MCF 10A (cell line): ENCODE measurements at regions not wholly inside any gene's neighbourhood (a gene's known extent, or its start where the extent isn't known, plus 50 kb on each side); places are given as distances from the start of the nearest gene placed in this dataset.
A peak's percentile ranks its signal among the peaks of the same experiment; 100 is the strongest.
"Not testable (repeated sequence)": the region's sequence is repeated elsewhere in the genome, so short reads cannot be mapped to it uniquely, and the experiment has no call there.

Experiments used
- BruUV-seq: library from RNA; stranded (reverse); fragments of 400-500 nt; replicated peaks from 2 replicates; lab custom pipeline; 2021; lab: Mats Ljungman, UMichigan
- CTCF ChIA-PET: fragments of 300-600 bp; sonication (Branson Sonifier 250); formaldehyde crosslinking; extraction: SDS; loops from one replicate; lab custom pipeline; 2021; ENCODE audit warnings: antibody characterized with exemption, inconsistent platforms; lab: Yijun Ruan, JAX
- POLR2A ChIA-PET: fragments of 300-600, 350-650 bp; sonication (Branson Sonifier 250); formaldehyde crosslinking; extraction: SDS; loops from one replicate; lab custom pipeline; 2020; ENCODE audit warnings: antibody characterized with exemption, inconsistent platforms; lab: Yijun Ruan, JAX
- DNase-seq: peaks from one replicate; pipeline ENCODE4 v3.0.0-alpha.2; 2018; ENCODE audit not compliant: unreplicated experiment
- H3K27ac Mint-ChIP-seq: one replicate; pipeline ENCODE4 v1.8.0; 2022; ENCODE audit warnings: mild to moderate bottlenecking, low read depth, mixed read lengths; ENCODE audit not compliant: unreplicated experiment
- H3K27me3 Mint-ChIP-seq: one replicate; pipeline ENCODE4 v1.8.0; 2022; ENCODE audit warnings: mixed read lengths; ENCODE audit not compliant: insufficient read depth, unreplicated experiment
- H3K36me3 Mint-ChIP-seq: one replicate; pipeline ENCODE4 v1.8.0; 2022; ENCODE audit warnings: mild to moderate bottlenecking, moderate library complexity, mixed read lengths; ENCODE audit not compliant: insufficient read depth, unreplicated experiment
- H3K4me1 Mint-ChIP-seq: one replicate; pipeline ENCODE4 v1.8.0; 2022; ENCODE audit warnings: mixed read lengths; ENCODE audit not compliant: insufficient read depth, unreplicated experiment
- H3K4me3 Mint-ChIP-seq: one replicate; pipeline ENCODE4 v1.8.0; 2022; ENCODE audit warnings: mild to moderate bottlenecking, moderate library complexity, mixed read lengths; ENCODE audit not compliant: unreplicated experiment
- H3K9me3 Mint-ChIP-seq: one replicate; pipeline ENCODE4 v1.8.0; 2022; ENCODE audit warnings: mixed read lengths; ENCODE audit not compliant: unreplicated experiment
- intact Hi-C: fragments of 100-400 bp; cut with micrococcal nuclease; formaldehyde crosslinking; loops from 2 replicates; pipeline ENCODE4 v1.14.1; 2022

DNA sequence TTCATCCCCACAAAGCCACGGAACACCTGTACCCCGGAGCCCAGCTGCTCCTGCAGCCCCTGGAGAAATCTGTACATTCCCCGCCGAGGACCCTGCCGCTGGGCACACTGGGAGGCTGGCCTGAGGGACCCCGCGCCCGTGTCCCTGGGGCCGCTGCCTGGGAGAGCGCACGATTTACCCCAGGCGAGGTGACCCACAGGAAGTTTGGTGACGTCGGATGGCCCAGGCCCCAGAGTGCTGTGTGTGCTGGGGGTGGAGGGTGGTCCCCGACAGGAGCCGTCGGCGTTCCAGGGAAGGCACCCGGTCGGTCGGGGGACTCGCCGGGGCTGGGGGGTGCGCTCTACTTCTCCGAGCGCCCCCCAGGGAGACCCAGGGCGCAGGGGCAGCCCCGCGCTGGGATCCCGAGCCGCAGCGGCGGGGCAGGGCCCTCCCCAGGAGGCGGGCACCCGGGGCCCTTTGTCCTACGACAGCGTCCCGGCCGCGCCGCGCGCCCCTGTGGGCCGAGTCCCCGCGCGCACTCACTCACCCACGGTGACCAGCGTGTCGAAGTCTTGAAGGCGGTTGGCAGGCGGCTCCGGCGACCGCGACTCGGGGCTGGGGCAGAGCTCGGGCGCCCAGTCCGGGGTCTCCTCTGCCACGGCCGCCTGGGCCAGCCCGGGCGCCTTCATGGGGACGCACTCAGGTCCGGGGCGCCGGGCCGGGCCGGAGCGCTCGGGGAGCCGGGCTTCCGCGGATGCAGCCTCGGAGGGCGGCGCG lies 206.4 kb upstream of the PRKX start:
- H3K4me1 Mint-ChIP-seq, H3K36me3 Mint-ChIP-seq, H3K27ac Mint-ChIP-seq, CTCF ChIA-PET, intact Hi-C loops, BruUV-seq, DNase-seq, H3K27me3 Mint-ChIP-seq, POLR2A ChIA-PET, H3K9me3 Mint-ChIP-seq, H3K4me3 Mint-ChIP-seq: not testable (repeated sequence)

DNA sequence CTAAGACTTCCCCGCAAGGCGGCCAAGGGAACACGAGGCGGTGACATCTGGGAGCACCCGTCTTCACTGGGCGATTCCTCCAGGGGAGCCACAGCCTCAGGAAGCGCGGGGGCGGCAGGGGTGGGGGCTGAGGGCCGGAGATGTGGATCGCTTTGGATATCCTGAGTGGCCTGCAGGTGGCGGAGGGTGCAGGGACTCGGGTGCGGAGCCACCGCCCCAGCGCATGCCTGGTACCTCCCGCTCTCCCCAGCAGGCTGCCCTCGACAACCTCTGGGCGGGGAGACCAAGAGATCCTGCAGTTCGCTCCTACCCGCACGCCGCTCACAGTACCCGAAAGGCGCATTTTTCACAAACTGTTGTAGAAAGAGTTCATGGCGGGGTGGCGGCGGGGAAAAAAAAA lies 201.4 kb upstream of the PRKX start:
- H3K27me3 Mint-ChIP-seq, CTCF ChIA-PET, BruUV-seq: not testable (repeated sequence)

DNA sequence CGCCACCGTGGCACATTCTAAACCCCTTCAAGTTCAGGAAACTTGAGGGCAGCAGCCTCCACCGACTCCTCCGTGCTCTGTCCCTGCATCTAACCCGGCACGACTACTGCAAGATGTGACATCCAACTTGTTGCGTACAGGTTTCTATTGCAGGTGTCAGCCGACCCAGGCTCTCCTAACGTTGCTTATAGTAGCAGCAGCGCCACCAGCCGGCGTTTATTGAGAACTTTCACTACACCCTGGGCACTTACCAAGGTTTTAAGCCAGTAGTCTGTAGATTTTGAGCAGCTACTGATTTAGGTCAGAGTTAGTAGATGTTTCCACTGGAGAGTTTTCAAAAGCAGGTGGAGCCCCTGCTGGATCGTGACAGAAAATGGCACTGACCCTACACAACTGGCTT lies 200.6 kb upstream of the PRKX start:
- H3K9me3 Mint-ChIP-seq, intact Hi-C loops, H3K36me3 Mint-ChIP-seq, DNase-seq, H3K27me3 Mint-ChIP-seq, POLR2A ChIA-PET, H3K4me3 Mint-ChIP-seq, H3K27ac Mint-ChIP-seq, CTCF ChIA-PET, BruUV-seq, H3K4me1 Mint-ChIP-seq: not testable (repeated sequence)

More for the DNA sequence above, 201.4 kb upstream of the PRKX start:
- H3K4me1 Mint-ChIP-seq, DNase-seq, H3K27ac Mint-ChIP-seq, POLR2A ChIA-PET, H3K4me3 Mint-ChIP-seq, H3K9me3 Mint-ChIP-seq, H3K36me3 Mint-ChIP-seq, intact Hi-C loops: not testable (repeated sequence)

DNA sequence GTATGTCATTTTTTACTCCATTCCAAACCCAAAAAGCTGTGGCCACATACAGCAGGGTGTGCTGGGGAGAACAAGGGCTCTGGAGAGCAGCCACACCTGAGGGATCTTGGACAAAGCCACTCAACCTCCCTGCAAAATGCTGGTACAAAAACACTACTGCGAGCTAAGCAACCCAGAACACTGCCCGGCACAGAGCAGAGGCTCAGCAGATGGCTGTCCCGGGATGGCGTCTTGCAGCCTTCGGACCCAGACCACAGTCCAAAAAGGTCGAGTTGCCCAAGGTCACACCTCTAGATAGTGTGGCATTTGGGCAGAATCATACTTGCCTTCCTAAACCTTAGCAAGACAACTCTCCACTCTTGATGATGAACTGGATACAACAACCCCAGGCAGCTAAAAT lies 197.6 kb upstream of the PRKX start:
- H3K4me3 Mint-ChIP-seq, DNase-seq, H3K4me1 Mint-ChIP-seq, H3K27ac Mint-ChIP-seq, intact Hi-C loops, H3K36me3 Mint-ChIP-seq, POLR2A ChIA-PET, H3K9me3 Mint-ChIP-seq, BruUV-seq, H3K27me3 Mint-ChIP-seq, CTCF ChIA-PET: not testable (repeated sequence)

DNA sequence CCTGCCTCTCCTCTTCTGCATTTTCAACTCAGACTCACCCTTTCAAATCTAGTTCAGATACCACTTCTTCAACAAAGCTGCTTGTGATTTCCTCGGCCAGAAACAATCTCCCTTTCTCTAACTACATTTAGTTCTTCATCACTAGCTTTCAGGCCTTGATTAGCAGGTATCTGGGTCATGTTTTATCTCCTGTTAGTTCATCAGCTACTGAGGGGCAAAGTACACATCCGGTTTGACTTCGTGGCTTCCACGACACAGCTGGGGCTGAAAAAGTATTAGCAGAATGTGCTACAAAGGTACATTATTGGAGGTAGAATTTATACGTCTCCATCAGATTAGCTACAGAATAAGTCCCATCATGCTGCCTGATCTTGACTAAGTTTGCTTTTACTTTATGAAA lies 197.2 kb upstream of the PRKX start:
- BruUV-seq, intact Hi-C loops, H3K4me1 Mint-ChIP-seq, H3K27me3 Mint-ChIP-seq, DNase-seq, POLR2A ChIA-PET, H3K27ac Mint-ChIP-seq, CTCF ChIA-PET, H3K36me3 Mint-ChIP-seq, H3K9me3 Mint-ChIP-seq, H3K4me3 Mint-ChIP-seq: not testable (repeated sequence)

DNA sequence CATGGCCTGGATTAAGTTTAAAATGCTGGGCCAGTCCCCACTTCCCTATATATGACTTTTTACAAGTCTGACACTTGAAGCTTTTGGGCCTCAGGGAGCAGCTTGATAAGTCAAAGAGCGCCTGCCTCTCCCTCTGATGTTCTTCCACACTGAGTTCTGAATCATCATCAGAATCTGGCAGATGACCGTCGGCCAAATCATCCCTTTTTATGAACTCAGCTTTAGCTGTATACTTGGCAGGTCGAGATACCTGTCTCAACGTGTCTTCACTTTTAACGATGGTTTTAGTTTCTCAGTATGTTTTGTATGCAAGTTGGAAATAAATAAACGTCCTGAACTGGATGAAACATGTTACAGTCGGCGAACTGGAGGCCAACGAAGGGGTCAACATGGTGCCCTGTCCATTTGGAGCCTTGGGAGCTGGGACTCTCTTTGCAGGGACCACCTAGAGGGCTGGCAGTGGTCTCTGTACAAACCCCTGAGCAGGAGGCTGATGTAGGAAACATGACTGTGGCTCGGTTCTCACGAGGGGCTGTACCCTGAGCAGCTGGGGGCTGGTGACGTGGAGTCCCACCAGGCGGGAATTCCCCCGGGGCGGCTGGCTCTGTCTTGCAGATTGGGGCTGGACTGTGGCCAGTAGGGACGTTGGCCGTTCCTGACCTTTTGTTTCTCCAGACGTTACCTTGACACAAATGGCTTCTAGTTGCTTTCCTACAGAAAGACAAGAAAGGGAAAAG lies 192.2 kb upstream of the PRKX start:
- POLR2A ChIA-PET, H3K27ac Mint-ChIP-seq, H3K27me3 Mint-ChIP-seq, H3K4me1 Mint-ChIP-seq, H3K4me3 Mint-ChIP-seq, H3K9me3 Mint-ChIP-seq, DNase-seq, intact Hi-C loops, H3K36me3 Mint-ChIP-seq, CTCF ChIA-PET: not testable (repeated sequence)
- BruUV-seq, result TSS peak; percentile 49

DNA sequence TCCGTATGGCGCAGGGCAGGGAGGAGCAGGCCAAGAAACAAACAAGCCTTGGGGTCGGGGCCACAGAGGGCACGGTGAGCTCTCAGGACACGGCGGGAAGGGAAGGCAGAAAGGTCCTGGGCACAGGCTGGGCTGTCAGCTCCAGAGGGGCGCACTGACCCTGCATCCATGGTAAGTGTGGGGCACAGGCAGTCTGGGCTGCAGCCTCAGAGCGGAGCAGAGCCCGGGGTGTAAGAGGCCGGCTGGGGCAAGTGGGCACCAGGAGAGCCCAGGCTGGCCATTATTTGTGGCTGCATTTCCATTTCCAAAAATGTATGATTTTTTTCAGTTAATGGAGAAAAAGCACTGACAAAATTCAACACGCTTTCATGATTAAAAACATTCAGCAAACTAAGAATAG lies 188.8 kb upstream of the PRKX start:
- H3K27ac Mint-ChIP-seq, DNase-seq, CTCF ChIA-PET, intact Hi-C loops, H3K4me3 Mint-ChIP-seq, H3K36me3 Mint-ChIP-seq, H3K27me3 Mint-ChIP-seq, POLR2A ChIA-PET, H3K4me1 Mint-ChIP-seq, H3K9me3 Mint-ChIP-seq: not testable (repeated sequence)
- TSS peak; percentile 27 for BruUV-seq

DNA sequence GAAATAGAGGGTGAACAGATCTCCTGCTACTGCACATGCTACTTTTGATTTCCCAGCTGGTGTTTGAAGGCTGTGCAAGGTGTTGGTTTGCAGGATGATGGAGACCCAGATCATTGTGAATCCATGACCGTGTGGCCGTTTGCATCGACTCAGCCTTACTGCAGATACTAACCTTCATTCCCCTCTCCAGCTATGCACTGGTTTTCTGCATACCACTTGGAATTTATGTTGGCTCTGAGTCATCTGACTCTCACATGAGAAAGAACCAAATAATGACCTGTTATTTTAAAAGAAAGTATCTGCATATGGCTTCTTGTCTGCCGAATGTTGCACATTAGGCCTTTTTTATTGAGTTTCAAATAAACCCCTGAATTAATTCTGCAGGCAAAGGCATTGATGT lies 183.3 kb upstream of the PRKX start:
- H3K4me3 Mint-ChIP-seq, H3K27me3 Mint-ChIP-seq, H3K9me3 Mint-ChIP-seq, intact Hi-C loops, H3K36me3 Mint-ChIP-seq, BruUV-seq, CTCF ChIA-PET, POLR2A ChIA-PET, H3K4me1 Mint-ChIP-seq, DNase-seq, H3K27ac Mint-ChIP-seq: not testable (repeated sequence)

DNA sequence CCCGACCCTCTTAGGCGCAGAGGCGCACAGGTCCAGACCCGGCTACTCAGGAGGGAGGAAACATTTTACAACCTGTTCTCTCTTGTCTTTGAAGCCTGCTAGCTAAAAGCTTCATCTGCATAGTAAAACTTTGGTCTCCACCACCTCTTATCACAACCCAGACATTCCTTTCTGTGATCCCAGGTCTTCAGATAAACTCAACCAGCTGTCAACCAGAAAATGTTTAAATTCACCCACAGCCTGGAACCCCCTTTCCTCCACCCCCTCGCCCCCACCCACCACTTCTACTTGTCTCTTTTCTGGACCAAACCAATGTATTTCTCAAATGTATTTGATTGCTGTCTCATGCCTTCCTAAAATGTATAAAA lies 169.1 kb upstream of the PRKX start:
- H3K4me1 Mint-ChIP-seq, intact Hi-C loops, H3K36me3 Mint-ChIP-seq, DNase-seq, POLR2A ChIA-PET, H3K9me3 Mint-ChIP-seq, H3K27ac Mint-ChIP-seq, CTCF ChIA-PET, H3K27me3 Mint-ChIP-seq, BruUV-seq: not testable (repeated sequence)
- peak overlapping the region; percentile 31 for H3K4me3 Mint-ChIP-seq
